HG03066 (cell line): ENCODE measurements at regions not wholly inside any gene's neighbourhood (a gene's known extent, or its start where the extent isn't known, plus 50 kb on each side); places are given as distances from the start of the nearest gene placed in this dataset.

Experiments
- ATAC-seq: cut with Tn5 transposase; IDR thresholded peaks from one replicate; pipeline ENCODE4 v1.9.1; 2021; ENCODE audit warnings: low read depth; ENCODE audit not compliant: unreplicated experiment

DNA sequence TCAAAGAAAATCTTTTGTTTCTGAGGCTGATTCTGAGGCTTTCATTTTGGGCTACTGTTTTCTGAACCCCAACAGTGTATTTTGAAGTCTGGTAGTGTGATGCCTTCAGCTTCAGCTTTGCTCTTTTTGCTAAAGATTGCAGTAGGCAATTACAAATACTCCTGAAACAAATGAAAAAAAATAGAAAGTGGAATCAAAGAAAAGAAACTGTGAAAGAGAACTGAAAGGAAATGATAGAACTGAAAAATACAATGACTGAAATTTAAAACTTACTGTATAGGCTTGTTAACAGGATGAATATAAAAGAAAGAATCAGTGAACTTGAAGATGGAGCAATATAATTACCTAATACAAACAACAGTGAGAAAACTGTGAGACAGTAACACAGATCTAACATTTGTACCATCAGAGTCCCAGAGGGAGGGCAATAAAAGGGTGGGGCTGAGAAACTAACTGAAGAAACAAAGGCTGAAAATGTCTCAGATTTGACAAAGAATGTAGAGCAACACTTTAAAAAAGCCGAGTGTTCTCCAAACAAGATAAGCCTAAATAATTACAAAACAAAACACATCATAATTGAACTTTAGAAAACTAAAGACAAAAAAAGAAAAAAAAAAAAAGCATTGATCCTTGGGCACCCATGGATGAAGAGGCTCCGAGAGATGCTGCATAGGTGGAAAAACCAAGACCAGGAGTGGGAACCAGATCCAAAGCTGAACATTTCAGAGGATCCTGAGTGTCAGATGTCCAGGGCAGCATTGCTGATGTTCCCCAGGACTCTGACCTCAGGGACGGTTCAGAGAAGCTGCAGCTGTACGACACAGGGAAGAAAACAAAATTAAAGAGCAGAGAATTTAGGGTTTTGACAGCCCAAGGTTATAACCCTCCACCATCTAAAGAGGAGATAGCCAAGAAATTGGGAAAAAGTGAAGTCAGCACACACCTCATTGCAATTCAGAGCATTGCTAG is 223.2 kb upstream of the IGFBP3 start:
- no peak for ATAC-seq

DNA sequence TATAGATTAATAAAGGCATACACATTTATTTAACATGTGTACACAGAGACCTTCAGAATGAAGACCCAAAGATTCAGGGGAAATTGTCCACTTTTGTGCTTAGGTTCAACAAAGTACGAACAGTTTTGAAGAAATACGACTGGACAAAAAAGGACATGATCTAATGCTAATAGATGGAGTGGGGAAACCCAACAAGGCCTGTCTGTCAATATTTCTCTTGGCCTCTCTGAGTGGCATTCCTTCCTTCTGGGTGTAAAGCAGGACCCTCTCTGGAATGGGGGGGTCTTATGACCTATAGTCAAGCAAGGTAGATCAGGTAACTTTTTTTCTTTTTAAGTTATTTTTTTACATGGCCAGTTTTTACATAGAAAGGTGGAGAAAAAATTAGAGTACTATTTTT is 222.3 kb upstream of the IGFBP3 start:
- ATAC-seq: no peak

DNA sequence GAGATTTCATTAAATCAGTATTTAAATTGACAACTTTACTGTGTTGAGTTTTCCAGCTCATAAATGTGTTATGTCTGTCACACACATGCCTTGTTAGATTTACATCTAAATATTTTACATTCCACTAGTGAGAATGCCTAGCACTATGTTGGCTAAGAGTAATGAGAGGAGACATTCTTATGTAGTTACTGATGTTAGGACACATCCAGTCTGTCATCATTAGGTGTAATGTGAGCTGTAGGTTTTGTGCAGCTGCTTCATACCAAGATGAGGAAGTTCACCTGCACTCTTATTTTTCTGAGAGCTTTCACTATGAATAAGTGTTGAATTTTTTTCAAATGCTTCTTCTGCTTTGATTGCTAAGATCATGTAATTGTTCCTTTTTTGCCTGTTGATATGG is 218.0 kb upstream of the IGFBP3 start:
- no peak for ATAC-seq

DNA sequence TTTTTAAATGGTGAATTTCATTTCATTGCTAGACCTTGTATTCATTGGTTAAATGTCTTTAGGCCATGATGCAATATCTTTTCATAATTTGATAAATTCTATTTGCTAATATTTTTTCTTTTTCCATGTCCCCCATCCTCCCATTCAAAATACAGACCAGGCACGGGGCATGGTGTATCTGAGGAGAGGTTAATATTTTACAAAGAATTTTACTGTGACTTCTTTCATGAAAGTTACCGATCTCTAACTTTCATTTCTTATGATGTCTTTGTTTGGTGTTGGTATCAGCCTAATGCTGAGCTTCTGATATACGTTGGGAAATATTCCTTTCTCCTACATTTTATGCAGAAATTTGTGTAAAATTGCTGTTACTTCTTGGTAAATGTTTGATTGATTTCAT is 216.7 kb upstream of the IGFBP3 start:
- no peak for ATAC-seq

DNA sequence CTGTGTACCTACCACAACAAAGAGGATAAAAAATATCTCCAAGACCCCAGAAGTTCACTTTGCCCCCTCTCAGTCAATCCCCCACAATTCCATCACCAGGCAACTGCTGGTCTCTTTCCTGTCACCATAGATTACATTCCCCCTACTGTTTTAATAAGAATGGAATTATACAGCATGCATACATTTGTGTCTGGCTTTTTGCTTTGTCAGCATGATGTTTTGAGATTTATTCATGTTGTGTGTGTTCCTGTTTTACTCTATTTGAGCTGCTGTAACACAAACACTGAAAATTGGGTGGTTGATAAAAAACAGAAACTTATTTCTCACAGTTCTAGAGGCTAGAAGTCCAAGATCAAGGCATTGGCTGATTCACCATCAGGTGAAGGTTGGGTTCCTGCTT is 214.5 kb upstream of the IGFBP3 start:
- no peak for ATAC-seq

DNA sequence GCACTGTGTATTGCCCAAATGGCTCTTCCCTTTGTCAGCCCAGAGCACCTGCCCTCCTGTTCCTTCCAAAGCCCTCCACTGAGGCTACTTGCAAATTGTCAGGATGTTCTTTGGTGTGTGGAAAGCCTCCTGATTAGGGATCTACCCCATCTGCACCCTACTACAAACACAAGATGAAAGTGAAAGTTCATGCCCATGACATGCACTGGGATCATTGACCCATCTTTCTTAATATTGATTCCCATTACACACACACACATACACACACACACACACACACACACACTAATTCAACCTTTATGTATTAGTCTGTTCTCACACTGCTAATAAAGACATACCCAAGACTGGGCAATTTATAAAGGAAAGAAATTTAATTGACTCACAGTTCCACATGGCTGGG is 213.7 kb upstream of the IGFBP3 start:
- no peak for ATAC-seq

DNA sequence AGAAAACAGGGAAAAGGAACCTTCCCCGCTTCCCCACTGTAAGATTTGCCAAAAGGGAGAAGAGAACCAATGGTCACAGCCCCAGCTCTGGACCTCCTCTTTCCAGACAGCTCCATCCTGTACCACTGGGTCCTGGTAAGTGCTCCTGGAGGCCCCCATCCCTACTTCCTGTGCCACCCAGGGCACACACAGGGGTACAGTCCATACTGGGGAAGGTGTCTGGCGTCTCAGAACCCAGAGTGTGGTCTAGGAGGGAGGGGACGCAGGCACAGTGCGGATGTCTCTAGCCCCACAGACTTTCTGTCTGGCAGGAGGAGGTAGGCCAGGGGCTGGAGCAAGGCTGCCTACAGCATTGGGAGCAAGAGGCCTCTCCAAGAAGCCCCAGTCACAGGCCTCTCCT is 213.3 kb upstream of the IGFBP3 start:
- ATAC-seq: no peak

DNA sequence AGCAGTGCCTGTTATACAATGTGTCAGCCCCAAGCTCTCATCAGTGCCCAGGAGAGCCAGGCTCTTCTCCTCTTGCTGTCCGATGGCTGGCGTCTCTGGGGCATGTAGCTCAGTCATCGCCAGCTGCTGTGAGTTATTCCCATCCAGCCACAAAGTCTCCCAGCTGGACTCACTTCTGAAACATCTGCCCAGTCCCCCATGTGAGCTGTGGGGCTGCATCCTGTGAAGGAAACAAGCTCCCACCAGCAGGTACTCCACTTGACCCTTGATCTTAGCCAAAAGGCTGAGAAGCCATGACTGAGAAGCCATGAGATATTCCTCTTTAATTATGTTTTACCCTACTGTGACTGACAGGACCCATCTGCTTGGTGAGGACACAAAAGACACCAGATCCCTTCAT is 212.7 kb upstream of the IGFBP3 start:
- no peak for ATAC-seq

DNA sequence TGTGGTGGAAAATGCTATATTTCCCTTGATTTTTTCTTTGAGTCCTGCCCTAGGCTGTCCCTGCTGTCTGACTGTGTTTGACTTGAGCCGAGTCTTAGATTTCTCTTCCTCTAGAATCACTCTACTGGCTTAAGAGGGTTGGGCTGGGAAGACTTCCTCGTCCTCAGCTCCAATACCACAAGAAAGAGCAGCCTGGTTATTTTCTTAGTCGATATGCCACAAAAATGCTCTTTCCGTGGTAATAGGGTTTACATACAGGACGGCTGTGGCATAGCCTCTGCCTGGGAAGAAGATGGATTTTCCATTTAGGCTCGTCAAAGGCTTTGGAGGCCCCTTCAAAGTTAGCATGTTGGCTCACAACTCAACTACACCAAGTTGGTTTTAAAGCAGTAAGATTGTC is 212.0 kb upstream of the IGFBP3 start:
- no peak for ATAC-seq

DNA sequence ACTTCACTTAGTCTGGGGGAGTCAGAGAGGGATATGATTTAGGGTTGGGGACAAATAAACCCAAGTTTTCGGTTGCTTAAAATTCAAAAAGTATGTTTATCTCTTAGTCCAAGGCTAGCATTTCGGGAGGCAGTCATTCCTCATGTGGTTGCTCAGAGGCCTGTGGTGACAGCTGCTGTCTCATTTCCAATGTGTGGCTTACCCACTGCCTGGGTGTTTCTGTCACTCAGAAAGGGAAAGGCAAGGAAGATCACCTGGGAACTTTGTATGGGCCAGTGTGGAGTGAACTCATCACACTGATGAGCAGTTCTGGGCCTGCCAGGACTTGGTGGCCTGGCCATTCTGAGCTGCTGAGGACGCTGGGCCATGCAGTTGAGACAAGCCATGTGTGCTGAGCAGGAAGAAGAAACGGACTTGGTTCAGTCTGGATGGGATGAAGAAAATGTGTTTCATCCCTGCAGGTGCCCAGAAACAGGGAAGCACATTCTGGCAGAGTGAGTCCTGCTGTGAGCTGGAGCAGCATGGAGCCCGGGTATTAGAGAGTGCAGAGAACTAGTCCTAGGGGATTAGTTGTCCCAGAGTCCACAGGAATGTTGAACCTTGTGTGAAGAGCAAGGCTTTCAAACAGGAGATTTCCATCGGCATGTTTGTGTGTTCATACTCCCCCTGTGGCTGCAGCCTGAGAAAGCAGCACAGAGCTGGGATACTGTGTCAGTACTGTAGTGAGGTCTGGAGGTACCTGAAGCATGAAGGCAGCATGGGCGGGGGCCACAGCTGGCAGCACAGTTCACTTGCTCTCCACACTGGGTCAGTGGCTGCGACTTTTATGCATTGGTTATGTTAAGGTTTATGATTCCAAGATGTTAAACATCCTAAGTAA is 211.1 kb upstream of the IGFBP3 start:
- ATAC-seq: no peak

DNA sequence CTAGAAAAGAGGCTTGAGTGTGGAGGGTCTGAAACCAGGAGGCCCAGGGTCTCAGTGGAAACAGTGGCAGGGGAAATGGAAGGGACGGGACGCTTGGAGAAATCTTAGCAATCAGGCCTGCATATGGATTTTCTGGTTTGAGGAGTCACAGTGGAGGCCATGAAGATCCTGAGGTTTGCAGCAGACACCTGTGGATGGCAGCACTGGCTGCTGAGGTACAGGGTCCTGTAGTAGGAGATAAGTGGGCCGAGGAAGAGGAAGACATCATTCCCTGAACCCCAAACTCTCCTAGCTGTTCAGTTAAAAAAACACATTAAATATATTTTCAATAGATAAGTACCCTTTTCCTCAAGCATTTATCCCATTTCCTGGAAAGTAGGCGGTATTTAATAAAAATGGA is 208.8 kb upstream of the IGFBP3 start:
- no peak for ATAC-seq

DNA sequence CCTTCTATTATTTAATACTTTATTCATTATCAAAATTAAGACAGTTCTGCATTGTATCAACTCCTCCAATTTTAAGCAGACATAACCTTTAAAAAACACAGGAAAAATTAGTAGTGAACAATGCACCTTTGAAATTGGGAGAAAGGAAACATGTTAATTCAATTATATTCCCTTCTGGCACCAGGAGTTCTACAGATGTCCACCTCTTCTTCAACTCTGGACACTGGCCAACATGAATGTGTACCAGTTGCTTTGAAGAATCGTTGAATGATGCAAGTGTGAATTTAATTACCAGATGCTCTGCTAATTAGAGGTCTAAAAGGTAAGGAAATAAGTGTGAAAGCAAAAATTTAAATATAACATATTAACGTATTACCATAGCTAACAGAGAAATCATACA is 206.7 kb upstream of the IGFBP3 start:
- no peak for ATAC-seq

DNA sequence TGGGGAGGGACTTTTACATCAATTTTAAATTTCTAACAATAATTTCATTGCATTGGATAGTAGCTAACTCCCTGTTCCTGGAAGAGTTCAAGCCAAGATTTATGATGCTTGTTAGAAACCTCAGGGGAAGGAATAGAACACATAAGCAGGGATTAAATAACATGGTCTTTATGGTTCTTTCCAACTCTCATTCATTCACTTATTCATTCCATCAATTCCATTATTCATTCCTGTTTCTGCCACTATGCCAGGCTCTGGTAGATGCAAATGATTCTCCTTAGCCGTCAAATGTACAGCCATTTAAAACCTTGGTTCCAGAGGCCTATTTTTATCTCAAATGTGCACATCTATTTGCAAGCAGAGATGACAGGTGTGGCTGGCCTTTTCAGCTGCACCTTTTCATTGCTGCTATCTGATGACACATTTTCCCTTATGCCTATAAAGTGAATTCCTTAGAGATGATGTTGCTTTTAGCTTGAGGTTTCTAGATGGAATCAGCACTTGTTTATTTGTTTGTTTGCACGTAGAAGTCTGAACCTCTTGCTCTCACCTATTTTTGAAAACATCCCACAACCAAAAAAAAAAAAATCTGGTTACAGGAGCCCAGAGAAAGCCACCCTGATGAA is 205.7 kb upstream of the IGFBP3 start:
- ATAC-seq: no peak

DNA sequence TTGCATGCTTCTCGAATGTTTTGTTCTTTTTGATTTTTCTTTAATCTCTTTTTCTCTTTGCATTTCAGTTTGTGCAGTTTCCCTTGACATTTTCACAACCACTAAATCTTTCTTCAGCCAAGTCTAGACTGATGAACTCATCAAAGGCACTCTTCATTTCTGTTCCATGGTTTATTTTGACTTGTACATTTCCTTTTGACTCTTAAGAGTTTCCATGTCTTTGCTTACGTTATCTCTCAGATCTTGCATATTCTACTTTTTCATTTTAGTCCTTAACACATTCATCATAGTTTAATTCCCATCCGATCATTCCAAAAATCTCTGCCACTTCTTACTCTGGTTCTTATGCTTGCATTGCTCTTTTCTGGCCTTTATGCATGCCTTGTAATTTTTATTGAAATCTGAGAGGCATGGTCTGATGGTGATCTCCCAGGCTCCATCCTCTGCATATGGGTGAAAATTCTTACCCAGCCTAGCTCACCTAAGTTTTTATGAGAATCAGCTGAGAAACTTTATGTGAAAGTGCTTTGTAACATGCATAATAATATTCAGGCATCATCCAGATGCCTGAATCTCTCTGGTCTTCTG is 202.8 kb upstream of the IGFBP3 start:
- no peak for ATAC-seq

DNA sequence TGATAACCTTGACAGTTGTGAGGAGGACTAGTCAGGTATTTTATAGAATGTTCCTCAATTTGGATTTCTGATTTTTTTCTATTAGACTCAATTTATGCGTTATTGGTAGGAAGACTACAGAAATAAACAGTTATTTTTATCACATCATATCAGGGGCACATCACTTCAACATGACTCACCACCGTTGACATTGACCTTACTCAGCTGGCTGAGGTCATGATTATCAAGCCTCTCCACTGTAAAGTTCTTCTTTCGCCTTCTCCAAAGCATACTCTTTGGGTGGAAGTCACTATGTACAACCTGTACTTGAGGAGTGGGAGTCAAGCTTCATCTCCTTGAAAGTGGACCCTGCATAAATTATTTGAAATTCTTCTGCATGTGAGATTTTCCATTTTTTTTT is 194.3 kb upstream of the IGFBP3 start:
- ATAC-seq: no peak

DNA sequence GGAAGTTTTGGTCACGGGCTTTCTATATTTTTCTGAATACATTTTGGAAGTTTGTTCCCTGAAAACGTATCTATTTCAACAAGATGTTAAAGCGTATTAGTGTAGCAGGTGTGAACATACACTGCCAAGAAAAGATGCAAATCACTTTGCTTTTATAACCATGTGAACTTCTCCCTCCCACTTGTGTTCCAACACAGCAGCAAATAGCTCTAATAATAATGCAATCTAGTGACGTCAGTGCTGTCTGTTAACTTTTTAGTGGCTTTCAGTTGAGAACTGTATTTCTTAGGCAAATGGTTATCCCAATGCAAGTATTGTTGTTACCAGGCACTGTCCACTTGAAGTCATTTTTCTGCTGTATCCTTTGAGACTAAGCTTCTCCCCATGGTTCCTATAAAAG is 188.4 kb upstream of the IGFBP3 start:
- no peak for ATAC-seq

DNA sequence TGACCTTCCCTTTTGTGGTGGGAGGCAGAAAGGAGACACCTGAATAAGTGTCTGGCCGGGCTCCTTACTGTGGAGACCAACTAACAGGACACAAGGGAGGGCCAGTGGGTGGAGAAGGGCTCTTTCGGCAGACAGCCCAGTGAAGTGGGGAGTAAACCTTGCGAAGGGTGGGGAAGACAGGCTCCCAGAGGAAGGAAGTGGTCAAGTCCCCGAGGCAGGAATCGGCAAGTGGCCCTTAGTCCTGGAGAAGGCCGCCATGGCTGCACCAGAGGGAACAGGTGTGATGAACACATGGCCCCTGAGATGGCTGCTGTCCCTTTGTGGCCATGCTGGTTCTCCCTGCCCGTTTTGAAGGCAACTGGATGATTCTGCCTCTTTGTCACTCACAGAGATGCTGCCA is 187.2 kb upstream of the IGFBP3 start:
- ATAC-seq: no peak

DNA sequence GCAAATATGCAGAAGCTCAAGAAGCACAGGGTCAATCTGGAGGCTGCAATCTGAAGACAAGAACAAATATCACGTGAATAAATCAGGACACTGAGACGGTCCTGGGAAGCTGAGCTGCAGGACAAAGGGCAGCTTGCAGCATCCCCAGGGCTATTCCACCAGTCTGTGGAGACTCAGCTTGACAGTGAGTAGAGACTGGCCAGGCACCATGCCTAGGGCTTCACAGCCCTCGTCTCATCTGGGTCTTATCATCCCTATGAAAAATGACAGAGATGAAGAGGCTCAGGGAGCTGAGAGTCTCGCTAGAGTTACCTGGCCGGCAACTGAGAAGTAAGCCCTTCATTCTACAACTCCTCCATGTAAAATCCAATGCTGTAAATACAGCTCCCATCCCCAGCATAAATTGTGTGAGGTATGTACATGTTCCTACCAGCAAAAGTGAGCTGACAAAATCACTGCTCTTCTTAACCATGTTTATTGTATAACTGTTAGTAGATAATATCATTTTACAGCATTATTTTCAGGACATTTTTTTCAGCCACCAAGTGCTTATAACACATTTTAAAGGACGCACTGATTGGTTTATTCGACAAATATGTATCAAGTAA is 186.6 kb upstream of the IGFBP3 start:
- no peak for ATAC-seq

DNA sequence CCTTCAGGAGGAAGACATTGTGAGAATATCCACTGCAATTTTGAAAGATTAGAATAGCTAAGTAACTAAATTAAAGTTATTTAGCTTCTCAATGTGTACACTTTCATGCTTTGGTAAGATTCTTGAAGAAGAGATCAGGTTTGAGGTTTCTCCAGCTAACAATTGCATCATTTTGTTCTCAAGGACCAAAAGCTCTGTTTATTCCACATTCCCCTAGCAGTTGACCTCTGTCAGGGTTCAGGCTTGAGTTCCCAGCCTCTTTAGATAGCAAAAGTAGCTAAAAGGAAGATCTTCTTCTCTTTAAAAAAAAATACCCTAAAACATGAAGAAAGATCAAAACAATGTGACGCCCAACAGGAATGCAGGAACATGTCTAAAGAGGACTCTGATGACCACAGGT is 179.4 kb upstream of the IGFBP3 start:
- no peak for ATAC-seq

DNA sequence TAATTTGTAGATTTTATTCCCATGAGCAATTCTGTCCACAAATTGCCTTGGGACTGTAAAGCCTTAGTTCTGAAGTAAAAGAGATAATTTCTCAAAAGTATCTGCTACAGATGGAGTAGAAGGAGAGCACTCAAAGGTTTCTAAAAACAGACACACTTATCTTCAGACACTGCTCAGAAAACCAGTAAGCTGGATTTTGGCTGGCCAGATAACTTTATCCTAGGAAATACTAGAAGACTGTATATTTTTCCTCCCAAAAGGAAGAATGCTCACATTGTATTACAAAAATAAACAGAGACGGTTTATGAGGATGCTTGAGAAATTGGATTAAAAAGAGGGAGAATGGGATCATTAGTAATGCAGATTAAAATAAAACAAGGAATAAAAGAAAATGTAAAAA is 178.0 kb upstream of the IGFBP3 start:
- no peak for ATAC-seq
